B cell (primary cell): ENCODE measurements at regions not wholly inside any gene's neighbourhood (a gene's known extent, or its start where the extent isn't known, plus 50 kb on each side); places are given as distances from the start of the nearest gene placed in this dataset.

ENCODE experiments used
- CTCF ChIP-seq: fragments of 200-600 bp; IDR thresholded peaks from one replicate; pipeline ENCODE4 v1.8.0; 2022; ENCODE audit warnings: antibody characterized with exemption, mild to moderate bottlenecking
- EZH2 ChIP-seq: IDR thresholded peaks from 2 replicates; pipeline ENCODE4 v1.6.1; 2012; ENCODE audit warnings: borderline replicate concordance, low read depth, mild to moderate bottlenecking, moderate library complexity, low read length; ENCODE audit not compliant: insufficient read depth, poor library complexity, severe bottlenecking

- TF ChIP-seq CTCF = no peak
- no peak for TF ChIP-seq EZH2
Measured at GRCh38 chr16:86892509-86892908, 314.2 kb downstream of the FOXL1 start.
